GM18508 (cell line): ENCODE measurements at regions not wholly inside any gene's neighbourhood (a gene's known extent, or its start where the extent isn't known, plus 50 kb on each side); places are given as distances from the start of the nearest gene placed in this dataset.
"Not testable (repeated sequence)": the region's sequence is repeated elsewhere in the genome, so short reads cannot be mapped to it uniquely, and the experiment has no call there.

ENCODE experiments used
- ATAC-seq: cut with Tn5 transposase; IDR thresholded peaks from one replicate; pipeline ENCODE4 v1.9.1; 2021; ENCODE audit warnings: moderate number of reproducible peaks; ENCODE audit not compliant: insufficient read depth, unreplicated experiment

GRCh38 chr13:90715485-90715884, 632.0 kb upstream of the MIR17HG start:
- no peak for ATAC-seq

DNA sequence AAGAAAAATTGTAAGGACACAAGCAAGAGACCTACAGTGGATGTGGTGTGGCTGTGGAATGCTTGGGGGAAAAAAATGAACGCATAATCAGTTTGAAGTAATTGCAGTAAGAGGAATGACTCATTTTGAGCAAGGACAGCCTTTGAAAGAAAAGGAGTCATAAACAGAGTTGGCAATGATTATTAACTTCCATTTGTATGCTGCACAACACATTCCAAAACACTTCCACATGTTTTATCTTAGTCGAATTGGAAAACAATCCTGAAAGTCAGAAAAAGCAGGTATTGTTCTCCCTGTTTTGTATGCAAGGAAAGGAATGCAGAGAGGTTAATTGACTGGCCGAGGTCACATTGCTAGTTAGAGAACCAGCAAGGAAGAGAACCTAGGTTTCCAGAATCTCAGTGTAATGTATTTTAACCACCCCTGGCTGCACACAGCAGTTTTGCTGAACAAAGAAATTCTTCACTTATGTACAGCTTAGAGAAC, 630.0 kb upstream of the MIR17HG start:
- no peak for ATAC-seq

GRCh38 chr13:90719461-90719860, 628.0 kb upstream of the MIR17HG start:
- ATAC-seq, result no peak

GRCh38 chr13:90721937-90722336, 625.5 kb upstream of the MIR17HG start:
- no peak for ATAC-seq

- no peak for ATAC-seq
Measured at GRCh38 chr13:90723381-90723780, 624.1 kb upstream of the MIR17HG start.

GRCh38 chr13:90726375-90726774, 621.1 kb upstream of the MIR17HG start:
- ATAC-seq, result no peak

DNA sequence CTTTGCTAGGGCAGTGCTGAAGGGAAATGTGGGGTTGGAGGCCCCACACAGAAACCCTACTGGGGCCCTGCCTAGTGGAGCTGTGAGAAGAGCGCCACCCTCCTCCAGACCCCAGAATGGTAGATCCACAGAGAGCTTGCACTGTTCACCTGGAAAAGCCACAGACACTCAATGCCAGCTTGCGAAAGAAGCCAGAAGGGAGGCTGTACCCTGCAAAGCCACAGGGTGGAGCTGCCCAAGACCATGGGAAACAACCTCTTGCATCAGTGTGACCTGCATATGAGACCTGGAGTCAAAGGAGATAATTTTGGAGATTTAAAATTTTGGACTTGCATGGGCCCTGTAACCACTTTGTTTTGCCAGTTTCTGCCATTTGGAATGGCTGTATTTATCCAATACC, 615.4 kb upstream of the MIR17HG start:
- no peak for ATAC-seq

DNA sequence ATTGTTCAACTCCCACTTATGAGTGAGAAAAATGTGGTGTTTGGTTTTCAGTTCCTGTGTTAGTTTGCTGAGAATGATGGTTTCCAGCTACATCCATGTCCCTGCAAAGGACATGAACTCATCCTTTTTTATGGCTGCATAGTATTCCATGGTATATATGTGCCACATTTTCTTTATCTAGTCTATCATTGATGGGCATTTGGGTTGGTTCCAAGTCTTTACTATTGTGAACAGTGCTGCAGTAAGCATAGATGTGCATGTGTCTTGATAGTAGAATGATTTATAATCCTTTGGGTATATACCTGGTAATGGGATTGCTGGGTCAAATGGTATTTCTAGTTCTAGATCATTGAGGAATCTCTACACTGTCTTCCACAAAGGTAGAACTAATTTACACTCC, 613.0 kb upstream of the MIR17HG start:
- ATAC-seq, result not testable (repeated sequence)

- no peak for ATAC-seq
Measured at GRCh38 chr13:90738881-90739280, 608.6 kb upstream of the MIR17HG start.

DNA sequence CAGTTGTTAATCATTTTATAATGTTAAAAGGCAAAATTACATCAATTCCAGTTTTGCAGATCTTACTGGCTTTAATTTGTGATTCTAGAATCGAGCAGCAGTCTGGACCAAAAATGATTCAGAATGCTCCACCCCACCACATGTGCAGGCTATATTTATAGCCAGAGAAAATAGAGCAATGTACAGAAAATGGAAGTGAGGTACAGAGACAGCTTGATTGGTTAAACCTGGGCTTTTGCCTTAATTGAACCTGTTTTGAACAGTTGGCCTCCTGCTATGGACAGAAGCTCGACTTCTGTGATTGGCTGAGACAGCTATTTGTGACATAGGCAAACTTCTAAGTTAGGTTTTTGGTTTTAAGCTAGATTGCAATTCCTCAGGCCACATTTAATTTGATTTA, 607.4 kb upstream of the MIR17HG start:
- no peak for ATAC-seq

DNA sequence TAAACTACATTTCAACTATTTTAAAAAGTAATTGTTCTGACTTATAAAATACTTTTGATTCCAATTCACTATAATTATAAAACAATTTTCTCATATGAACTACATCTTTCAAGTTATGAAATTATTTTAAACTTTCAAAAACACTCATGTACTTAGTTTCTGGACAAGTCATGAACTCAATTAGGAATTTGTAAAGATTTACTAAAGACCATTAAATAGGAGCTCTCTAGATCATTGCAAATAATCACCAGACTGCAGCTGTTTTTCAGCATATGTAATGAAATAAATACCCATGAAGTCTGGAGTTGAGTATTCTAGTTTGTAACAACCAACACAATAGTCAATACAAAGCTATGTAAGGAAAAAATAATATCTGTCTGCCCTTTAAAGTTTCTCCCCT, 605.1 kb upstream of the MIR17HG start:
- ATAC-seq, result no peak

DNA sequence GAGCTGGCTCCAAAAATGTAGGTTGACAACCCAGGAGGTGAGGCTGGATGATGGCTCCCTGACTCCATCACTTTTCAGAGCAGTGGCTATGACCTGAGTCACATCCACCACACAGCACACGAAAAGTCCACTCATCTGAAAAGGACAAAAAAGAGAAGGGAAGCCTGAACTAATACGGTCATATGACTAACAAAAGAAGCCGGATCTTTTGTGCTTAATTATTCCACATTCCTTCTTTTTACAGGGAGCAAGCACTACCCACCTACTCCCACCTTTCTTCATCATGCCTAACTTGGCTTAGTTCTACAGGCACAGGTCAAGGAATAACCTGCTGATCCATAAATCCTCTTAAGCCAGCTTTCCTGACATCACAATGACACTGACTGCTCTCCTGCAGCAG, 601.3 kb upstream of the MIR17HG start:
- ATAC-seq, result no peak

DNA sequence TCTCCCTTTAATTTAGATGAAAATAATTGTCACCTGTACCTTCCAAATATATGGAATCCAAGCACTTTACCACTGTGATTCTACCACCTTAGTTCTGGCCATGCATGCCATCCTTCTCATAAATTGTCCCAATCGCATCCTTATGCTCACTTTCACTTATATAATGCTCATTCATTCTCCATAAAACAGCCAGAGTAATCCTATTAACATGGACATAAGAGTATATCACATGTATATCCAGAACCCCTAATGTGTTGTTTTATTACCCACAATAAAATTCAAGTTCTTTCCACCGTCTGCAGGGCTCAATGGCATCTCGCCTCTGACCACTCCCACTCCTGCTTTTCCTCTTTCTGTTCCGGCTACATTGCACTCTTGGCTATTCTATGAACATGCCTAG, 597.5 kb upstream of the MIR17HG start:
- ATAC-seq, result no peak

DNA sequence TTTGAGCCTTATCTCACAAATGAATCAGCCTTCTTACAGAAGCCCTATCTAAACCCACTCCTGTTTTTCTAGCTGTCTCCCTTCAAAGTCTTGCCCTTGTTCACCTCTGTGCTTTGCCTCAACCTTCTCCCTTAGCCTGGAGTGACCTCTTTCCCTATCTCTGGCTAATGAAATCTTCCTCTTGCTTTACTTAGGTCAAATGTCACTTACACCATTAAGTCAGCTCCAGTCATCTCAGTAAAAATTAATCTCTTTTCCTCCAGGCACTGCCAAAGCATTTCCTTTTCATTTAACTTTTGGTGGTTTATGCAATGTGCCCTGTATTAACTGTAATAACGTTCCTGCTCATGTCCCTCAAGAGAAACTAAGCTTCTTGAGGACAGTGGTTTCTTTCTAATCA, 596.5 kb upstream of the MIR17HG start:
- no peak for ATAC-seq

GRCh38 chr13:90752070-90752469, 595.4 kb upstream of the MIR17HG start:
- ATAC-seq, result no peak

DNA sequence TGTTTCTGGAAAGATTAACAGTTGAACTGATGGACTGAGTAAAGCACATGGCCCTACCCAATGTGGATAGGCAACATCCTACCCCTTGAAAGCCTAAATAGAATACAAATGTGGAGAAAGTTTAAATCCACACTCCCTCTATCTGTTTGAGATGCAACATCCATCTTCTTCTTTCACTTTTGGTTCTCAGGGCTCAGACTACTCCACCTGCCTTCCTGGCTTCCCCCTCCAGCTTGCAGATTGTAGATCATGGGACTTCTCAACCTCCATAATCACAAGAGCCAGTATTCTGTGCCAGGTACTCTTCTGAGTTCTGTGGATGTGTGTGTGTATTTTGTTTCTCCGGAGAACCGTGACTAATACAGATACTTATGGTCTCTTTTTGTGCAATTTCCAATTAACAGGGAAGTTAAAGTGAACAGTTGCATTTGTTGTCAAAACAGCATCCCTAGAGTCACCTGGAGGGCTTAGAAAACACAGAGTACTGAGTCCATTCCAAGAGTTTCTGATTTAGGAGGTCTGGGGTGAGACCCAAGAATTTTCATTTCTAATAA, 590.3 kb upstream of the MIR17HG start:
- no peak for ATAC-seq

GRCh38 chr13:90760639-90761038, 586.8 kb upstream of the MIR17HG start:
- ATAC-seq, result no peak

DNA sequence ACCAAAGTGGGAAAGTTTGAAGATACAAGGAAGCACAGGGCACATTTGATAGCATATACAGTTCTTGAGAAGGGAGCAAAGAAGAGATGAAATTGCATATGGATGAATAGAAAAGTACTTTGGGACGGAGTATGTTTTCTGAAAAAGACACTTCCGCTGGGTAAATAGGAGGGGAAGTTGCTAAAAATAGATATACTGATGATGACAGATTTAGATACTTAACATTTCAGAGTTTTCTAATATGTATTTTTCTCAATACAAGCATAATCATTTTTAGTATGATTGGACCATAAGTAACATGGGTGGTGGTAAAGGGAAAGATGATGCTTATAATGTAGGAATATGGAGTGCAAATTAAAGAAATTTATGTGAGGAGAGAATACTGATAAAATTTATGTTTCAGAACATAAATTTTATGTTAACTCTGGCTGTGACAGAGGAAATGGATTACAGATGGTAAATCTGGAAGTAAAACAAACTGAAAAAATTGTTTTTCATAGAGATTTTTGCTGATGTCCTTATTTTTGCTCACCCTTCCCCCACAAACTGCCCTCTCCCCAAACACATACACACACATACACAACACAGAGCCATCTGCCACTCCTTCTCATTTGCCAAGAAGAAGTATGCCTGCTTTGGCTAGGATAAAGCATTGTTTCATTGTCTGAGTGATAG, 583.9 kb upstream of the MIR17HG start:
- no peak for ATAC-seq

DNA sequence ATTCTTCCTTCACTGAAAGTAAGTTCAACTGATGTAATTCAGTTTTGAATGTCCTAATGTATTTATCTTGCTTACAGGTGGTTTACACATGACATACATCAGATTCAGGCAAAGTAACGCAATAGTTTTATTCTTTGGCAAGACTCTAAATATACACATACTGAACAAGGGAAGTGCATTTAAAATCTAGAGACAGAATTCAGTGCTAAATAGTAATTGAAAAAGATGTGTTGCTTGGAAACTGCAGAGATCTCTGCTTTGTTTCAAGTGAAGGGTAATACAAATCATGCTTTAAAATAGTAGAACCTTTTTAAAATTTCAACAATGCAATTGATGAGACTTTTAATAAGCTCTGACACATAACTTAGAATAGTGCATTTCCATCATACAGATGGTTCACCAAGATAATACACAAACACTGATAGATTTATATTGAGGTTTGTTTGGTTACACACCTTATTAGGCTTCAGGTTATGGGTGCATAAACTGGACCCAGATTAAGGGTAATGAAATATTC, 581.0 kb upstream of the MIR17HG start:
- ATAC-seq, result no peak

GRCh38 chr13:90768116-90768515, 579.4 kb upstream of the MIR17HG start:
- ATAC-seq, result no peak

DNA sequence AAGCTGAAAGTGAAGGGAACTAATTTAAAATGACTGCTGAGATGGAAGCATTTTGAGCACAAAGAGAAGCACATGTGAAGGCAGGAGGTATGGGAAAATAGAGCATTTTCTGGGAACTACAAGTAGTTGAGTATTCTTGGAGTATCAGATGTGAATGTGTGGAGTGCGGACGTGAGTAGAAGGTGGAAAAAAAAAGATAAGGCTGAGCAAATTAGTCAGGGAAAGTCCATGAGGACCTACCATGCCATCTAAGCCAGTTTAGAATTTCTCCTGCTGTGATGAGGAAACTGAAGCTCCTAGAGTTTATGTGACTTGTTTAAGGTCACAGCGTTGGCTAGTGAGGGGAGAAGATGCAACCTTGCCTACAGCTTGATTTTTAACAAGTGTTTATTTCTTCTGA, 578.1 kb upstream of the MIR17HG start:
- ATAC-seq, result no peak

DNA sequence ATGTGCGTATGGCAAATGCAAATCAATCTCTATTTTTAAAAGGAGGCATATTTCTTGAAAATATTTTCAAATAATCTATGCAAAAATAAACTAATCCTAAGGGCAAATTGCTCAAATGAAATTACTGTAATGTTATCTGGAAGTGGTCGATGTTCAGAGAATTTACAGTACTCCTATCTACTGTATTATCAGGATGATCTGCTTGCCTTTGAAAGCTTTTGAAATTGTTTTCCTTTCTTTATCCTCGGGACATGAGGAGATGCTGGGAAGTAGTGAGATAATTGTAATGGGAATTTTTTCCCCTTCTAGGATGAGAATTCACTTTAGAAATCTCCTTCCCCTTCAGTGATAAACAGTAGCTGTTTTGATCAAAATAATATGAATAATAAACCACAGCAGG, 577.2 kb upstream of the MIR17HG start:
- ATAC-seq, result no peak
